Stimulated activated CD4-positive, alpha-beta T cell treated with anti-CD3 and anti-CD28 coated beads, Interleukin-2, amount 100 ng/mL, for 4 hours (primary cell): ENCODE measurements at regions not wholly inside any gene's neighbourhood (a gene's known extent, or its start where the extent isn't known, plus 50 kb on each side); places are given as distances from the start of the nearest gene placed in this dataset.

Experiments
- DNase-seq: peaks from one replicate; pipeline ENCODE4 v3.0.0-alpha.2; 2020; ENCODE audit warnings: low read depth

DNA sequence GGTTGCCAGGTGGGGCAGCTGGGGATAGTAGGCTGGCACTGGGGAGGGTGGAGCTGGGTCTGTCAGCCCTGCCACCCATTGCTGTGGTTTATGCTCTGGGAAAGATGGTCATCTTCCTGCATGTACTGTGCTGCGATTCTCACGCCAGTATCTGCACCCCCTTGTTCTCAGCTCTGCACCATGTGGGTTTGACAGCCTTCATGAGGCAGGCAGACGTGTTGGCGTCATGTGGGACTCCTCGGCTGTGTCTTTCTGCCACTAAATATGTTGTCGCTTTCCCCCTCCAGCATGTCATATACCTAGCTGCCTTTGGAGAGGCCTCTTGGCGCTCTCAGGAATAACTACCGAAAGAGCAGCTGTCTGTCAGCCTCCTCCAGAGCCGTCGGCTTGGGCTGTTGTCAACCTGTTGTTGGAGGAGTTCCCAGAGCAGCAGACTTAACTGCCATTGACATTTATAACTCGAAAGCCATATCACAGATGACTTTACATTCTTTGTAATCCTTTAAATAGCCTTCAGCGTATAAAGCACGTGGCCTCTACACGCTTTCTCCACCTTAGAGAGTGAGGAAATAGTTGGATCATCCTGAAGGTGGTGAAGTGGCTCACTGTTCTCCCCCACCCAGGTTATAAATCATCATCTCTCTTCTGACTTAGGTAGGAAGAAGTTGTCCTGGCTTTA lies 80.4 kb upstream of the MGAT5 start:
- DNase-seq: no peak

DNA sequence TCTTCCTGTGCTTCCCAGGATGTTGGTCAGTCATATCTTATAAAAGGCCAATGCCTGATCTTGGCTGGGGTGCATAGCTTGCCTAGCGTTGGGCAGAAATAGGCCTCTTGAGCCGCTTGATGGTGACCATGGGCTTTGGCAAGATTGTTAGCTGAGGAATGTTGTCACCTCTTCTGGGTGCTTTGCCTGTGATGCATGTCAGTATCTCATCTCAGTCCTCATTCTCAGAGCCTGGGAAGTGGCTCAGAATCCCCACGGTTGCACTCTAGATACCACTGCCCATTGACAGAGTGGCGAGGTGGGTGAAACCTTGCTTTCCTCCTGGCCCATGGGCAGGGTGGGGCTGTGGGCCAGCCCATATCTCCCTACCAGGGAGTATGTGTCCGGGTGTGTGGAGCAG lies 79.2 kb upstream of the MGAT5 start:
- no peak for DNase-seq

DNA sequence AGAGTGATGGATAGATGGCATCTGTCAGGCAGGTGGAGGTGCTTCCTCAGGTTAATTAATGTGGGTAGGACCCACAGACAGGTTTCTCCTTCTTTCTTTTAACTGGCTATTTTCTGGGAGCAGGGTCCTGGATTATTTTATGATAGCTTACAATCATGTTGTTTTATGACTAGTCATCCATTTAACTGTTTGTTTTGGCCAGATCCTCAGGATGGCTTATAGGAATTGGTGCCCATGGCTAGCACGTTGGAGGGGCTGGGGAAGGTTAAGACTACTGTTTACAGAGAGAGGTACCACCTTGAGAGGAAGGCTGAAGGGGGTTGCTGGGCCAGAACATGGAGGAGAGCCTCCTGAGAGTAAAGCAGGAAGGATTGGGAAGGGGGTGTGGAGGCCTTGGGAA lies 78.0 kb upstream of the MGAT5 start:
- no peak for DNase-seq

GRCh38 chr2:134177351-134177931 lies 76.4 kb upstream of the MGAT5 start:
- DNase-seq: no peak

DNA sequence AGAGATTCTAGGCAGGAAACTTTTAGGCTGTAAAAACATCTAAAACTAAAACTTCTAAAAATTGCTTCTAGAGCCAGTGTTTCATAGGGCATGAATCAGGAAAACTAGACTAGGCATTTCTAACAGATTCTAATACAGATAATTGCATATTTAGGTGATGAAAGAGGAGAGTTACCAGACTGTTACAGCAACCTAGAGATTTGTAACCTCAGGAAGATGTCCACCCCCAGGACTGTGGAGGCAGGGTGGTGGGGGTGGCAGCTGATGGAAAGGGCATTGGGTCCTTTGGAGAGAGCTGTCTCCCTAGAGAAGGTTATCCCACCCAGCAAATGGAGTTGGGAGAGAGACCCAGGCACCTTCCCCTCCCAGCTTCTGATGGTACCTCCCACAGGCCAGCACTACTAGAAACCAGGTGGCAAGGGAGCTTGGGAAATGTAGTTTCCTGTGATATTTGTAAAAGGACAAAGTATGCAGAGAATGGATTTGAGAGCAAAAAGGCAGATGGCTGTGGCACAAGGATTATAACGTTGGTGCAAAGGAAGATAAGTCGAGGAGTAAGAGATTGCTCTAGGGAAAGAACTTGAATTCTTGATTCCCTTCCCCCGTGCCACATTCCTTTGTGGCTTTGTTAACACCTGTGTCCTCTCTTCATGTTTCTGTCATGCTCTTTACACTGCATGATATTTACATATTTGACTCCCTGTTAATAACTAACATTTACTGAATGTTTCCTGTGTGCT lies 75.6 kb upstream of the MGAT5 start:
- no peak for DNase-seq

DNA sequence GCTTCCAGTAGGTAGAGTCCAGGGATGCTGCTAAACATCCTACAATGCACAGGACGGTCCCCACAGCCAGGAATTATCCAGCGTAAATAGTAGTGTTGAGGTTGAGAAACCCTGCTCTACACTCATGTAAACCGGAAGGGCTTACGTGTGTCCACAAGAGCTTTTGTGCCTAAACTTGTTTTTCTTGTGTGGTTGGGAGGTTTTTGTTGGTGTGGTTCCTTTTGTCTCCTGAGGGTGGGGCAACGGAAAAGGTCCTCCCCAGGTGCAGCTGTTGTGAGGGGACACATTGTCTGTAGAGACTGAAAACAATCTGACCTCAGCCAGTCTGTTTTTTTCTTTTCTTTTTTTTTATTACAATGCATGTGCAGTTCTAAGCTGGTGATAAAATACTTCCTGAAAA lies 72.7 kb upstream of the MGAT5 start:
- DNase-seq: no peak

DNA sequence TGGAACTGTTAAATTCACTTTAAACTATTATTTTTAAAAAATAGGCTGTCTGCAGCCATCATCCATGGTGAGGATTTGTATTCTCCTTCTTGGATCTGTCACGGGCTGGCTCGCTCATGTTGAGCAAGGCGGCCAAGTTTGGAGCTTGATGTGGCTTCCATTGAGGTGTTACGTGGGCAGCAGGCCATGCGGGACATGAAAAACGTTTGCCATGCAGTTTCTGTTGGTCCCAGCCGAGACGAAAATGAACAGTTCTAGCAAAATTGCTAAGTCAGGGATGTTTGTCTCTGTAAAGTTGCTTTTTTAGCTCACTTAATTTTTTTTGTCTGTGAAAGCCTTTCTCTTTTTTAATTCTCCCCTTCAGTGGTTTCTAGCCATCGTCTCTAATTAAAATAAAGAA lies 70.2 kb upstream of the MGAT5 start:
- DNase-seq: no peak

DNA sequence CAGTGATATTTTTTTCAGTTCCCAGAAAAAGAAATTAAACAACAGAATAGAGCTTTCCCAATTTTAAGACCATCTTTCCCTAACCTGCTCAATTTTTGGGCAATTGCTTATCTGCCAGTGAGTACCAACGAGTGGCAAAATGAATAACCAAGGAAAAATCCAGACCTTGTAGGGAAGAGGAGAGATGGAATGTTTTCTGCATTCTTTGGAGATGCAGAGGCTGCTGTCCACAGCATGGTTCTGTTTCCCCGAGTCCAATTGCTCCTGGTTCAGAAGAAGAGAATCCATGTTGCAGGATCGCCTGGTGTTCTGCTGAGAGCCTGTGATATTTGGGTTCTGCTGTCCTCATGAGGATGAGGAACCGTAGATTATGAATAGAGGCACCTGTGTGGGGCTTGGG lies 68.2 kb upstream of the MGAT5 start:
- DNase-seq: no peak

DNA sequence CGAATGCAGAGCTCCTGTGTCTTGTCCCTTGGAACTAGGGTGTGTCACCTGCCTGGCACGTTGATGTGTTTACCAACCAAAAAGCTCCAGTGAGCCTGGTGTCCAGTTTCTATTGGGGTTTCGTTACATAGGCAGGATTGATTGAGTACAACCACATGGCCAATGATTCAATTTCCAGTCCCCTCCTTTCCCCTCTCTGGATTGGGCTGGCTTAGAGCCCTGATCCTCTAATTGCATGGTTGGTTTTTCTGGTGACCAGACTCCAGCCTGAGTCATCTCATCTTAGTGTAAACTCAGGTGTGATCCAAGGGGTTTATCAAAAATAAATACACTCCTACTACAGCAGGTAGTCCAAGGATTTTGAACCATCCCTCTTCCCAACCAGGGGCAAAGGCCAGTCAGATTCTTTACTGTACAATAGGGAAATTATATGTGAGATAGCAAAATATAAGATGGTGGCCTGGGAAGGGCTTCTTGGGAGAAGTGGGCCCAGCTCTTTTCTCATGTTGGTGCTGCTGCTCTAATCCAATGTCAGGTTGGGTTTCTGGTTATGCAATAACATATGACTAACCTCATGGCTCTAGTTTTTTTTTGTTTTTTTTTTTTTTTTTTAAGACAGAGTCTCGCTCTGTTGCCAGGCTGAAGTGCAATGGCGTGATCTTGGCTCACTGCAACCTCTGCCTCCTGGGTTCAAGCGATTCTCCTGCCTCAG lies 64.7 kb upstream of the MGAT5 start:
- DNase-seq: no peak

DNA sequence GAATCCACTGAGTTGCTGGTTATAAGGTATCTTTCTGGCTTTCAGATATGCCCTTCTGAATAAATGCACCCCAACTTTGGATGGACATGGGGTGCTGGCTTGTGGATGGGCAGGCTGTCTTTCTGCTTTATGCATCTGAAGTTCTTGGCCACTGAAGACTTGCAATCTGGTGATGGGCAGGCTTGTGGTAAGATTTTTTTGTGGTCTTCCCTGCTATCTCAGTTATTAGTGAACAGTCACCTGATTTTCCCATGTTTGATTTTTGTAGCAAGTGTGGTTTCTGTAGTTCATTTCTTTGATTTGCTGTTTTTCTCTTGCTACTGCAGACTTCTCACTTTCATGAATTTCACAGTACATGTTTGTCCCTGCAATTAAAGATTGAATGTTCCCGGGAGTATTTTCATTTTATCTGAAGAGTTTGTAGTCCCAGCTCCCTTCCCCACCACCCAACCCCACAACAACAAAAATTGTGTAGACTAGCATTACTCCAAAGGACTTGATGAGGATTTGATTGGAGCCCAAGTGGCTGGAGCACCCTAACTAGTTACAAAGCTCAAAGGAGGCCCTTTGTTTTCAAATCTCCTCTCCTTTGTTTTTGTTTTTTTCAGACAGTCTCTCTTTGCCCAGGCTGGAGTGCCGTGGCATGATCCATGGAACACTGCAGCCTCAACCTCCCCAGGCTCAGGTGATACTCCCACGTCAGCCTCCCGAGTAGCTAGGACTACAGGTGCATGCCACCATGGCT lies 63.6 kb upstream of the MGAT5 start:
- no peak for DNase-seq

- no peak for DNase-seq
Measured at GRCh38 chr2:134190807-134191203, 63.1 kb upstream of the MGAT5 start.

DNA sequence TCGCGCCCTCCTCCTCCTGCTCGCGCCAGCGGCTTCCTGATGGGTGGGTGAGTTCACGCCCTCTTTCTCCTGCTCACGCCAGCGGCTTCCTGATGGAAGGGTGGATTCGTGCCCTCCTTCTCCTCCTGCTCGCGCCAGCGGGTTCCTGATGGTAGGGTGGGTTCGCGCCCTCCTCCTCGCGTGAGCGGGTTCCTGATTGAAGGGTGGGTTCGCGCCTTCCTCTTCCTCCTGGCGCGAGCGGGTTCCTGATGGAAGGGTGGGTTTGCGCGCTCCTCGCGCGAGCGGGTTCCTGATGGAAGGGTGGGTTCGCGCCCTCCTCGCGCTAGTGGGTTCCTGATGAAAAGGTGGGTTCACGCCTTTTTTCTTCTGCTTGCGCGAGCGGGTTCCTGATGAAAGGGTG lies 62.0 kb upstream of the MGAT5 start:
- no peak for DNase-seq

DNA sequence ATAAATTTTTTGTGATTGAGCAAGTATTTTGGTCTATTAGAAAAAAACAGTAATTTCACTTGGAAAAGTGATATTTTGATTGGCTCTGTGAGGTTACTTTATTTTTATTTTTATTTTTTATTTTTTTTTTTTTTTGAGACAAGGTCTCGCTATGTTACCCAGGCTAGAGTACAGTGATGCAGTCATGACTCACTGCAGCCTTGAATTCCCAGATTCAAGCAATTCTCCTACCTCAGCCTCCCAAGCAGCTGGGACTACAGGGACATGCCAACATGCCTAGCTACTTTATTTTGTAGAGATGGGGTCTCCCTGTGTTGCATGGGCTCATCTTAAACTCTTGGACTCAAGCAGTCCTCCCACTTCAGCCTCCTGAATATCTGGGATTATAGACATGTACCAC lies 60.9 kb upstream of the MGAT5 start:
- DNase-seq: no peak

DNA sequence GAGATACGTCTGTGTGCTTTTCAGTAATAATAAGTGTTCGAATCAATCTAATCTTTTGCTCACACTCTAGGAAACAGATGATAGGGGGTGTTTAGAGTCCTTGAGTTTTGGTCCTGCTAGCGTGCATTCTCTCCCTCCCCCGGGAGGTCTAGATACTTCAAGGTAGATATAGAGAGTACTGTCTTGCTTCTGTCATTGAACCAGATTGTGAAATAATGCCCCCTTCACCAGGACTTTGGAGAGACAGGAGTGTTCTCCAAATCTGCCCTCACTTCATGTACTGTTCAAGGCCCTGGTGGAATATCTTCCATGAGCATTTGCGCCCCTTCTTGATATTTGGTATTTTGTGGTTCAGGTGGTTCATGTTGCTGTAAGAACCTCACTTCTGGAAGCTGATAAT lies 59.4 kb upstream of the MGAT5 start:
- DNase-seq: no peak

DNA sequence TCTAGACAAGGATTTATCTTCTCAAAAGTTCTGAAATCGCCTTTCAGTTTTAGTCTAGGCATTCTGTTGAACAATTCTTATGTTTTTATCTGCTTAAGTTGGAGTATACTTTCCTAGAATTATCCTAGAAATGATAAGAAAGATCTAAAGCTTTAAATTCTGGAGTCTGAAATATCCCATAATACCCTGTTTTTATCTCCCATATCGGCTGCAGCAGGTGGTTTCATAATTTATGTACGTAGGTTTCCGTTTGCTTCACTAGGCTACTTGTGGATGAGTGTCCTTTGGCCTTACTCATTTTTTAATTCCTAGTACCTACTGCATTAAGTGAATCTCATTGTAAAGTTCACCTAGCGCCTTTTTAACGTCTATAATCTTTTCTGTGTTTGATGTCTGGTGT lies 58.5 kb upstream of the MGAT5 start:
- no peak for DNase-seq

DNA sequence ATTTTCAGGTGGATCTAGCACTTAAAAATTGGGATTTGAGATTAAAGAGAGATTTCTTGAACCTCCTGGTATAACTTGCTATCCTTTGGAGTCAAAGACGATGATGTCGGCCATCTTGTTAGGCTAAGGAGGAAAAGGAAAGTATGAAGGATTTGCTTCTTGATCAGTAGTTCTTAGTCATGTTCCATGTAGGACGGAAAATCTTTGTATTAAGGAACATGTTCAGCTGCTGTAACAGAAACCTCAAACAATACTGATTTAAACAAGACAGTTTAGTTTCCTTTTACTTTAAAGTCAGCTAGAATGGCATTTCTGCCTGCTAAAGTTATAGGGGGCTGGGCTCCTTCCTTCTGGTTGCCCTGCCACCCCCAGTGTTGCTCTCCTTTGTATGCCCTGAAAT lies 56.4 kb upstream of the MGAT5 start:
- DNase-seq: no peak

GRCh38 chr2:134198006-134198634 lies 55.8 kb upstream of the MGAT5 start:
- DNase-seq: no peak

DNA sequence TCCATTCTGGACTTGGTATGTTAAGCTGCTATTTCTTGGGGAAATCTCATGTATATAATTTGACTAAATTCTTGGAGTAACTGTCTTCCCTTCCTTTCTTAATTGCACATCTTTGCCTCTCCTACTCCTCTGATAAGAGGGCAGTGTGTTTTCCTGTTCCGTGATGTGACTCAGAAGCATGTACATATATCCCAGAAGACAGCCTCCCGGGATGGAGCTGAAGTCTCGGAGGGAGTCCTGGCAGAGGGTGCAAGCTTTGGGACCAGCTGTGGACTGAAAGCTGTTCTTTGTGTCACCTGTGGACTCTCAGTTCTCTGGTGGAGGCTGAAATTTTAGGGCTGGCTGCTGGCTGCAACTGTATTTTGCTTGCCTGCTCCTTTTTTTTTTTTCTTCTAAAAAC lies 54.7 kb upstream of the MGAT5 start:
- no peak for DNase-seq

- DNase-seq: no peak
Measured at GRCh38 chr2:134200036-134200618, 53.7 kb upstream of the MGAT5 start.

- DNase-seq: no peak
Measured at GRCh38 chr2:134201533-134201932, 52.3 kb upstream of the MGAT5 start.

- DNase-seq: no peak
Measured at GRCh38 chr2:134202371-134202770, 51.5 kb upstream of the MGAT5 start.
